SIG-M5 treated with dmso at 0.1 percent for 504 hours (cell line): ENCODE measurements at regions not wholly inside any gene's neighbourhood (a gene's known extent, or its start where the extent isn't known, plus 50 kb on each side); places are given as distances from the start of the nearest gene placed in this dataset.

ENCODE experiments used
- DNase-seq: peaks from one replicate; lab custom pipeline; 2025; ENCODE audit not compliant: unreplicated experiment; lab: John Stamatoyannopoulos, UW

DNA sequence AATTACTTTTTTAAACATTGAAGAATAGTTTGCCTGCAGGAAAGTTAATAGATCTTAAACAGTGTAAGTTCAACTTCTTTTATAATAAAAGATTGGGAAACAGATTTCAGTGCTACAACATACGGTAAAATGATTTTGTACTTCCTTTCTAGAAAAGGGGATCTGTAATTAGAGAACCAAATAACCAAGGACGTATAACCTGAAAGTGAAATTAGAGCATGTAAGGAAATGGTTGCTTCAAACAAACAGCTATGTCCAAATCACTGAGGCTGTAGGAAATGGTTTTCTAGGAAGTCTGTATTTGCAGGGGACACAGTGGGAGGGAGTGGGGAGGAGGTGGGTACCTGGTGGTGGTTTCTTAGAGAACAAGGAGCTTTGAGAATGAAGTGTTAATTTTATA lies 57.9 kb upstream of the EXOC6 start:
- peak; percentile 55 for DNase-seq

DNA sequence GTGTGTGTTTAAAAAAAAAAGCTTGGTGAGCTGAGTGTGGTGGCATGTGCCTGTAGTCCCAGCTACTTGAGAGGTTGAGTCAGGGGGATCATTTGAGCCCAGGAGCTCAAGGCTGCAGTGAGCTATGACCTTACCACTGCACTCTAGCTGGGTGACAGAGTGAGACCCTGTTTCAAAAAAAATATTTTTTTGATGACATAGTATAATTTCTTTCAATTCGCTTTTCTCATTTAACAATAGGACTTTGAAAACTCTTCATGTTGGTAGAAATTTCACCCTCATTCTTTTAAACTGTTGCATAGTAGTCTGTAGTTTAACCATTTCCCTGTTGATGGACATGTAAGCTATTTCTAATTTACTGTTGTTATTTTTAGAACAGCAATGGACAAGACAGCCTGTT lies 55.7 kb upstream of the EXOC6 start:
- no peak for DNase-seq
